ENCODE measurements at regions not wholly inside any gene's neighbourhood (a gene's known extent, or its start where the extent isn't known, plus 50 kb on each side); places are given as distances from the start of the nearest gene placed in this dataset.

GRCh38 chr2:152874955-152875354, 156.5 kb downstream of the ARL6IP6 start:
- Histone ChIP-seq H3K4me3 (ENCODE audit: low read depth in 1 of 5, low read length in 5 of 5) (no peak overlapping the region), H3K9me3 (ENCODE audit: control insufficient read depth in 5 of 5, low read length in 5 of 5) (no peaks in the 10 kb centered on the region), H3K4me1 (ENCODE audit: control insufficient read depth in 5 of 5, insufficient read depth in 5 of 5, low read length in 5 of 5) (peaks cover 0 to 14% (median 0%) of the 10 kb centered on the region in 5 donors), H3K36me3 (ENCODE audit: control insufficient read depth in 5 of 5, insufficient read depth in 5 of 5, low read length in 5 of 5) (no peaks in the 10 kb centered on the region), H3K27me3 (ENCODE audit: control insufficient read depth in 5 of 5, insufficient read depth in 4 of 5, low read length in 5 of 5) (no peaks in the 10 kb centered on the region), H3K9ac (ENCODE audit: low read length in 5 of 5) (no peak overlapping the region), H3K27ac (ENCODE audit: low read depth, low read length) (no peak overlapping the region)

DNA sequence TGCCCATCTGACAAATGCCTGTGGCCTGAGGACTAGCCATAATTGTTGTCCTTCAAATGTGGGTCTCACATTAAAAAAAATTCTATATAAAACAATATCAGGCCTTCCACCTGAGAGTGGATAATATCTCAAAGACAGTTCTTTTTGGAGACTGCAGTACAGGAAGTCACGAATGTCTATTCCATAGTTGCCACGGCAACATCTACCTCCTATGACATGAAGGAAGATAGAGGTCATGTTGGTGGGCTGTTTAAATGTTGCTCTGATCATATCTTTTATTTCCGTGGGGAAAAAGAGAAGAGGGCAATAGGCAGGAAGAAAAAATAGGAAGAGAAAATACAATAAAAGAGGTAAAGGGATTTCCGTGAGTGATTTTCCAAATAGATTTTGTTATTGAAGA, 151.8 kb downstream of the ARL6IP6 start:
- H3K9me3 ChIP-seq (ENCODE audit: control insufficient read depth in 5 of 5, low read length in 5 of 5) = no peaks in the 10 kb centered on the region
- H3K4me3 ChIP-seq (ENCODE audit: low read depth in 1 of 5, low read length in 5 of 5) = no peak overlapping the region
- H3K27ac ChIP-seq (ENCODE audit: low read depth, low read length) = no peak overlapping the region

GRCh38 chr2:152867397-152867796, 149.0 kb downstream of the ARL6IP6 start:
- H3K4me3 ChIP-seq (ENCODE audit: low read depth in 1 of 5, low read length in 5 of 5) = no peak overlapping the region
- H3K27ac ChIP-seq (ENCODE audit: low read depth, low read length) = no peak overlapping the region
- H3K27me3 ChIP-seq (ENCODE audit: control insufficient read depth in 5 of 5, insufficient read depth in 4 of 5, low read length in 5 of 5) = no peaks in the 10 kb centered on the region
- H3K4me1 ChIP-seq (ENCODE audit: control insufficient read depth in 5 of 5, insufficient read depth in 5 of 5, low read length in 5 of 5) = no peaks in the 10 kb centered on the region
- H3K9me3 ChIP-seq (ENCODE audit: control insufficient read depth in 5 of 5, low read length in 5 of 5) = peaks cover 0 to 5% (median 0%) of the 10 kb centered on the region in 5 donors
- no peaks in the 10 kb centered on the region for H3K36me3 ChIP-seq (ENCODE audit: control insufficient read depth in 5 of 5, insufficient read depth in 5 of 5, low read length in 5 of 5)
- no peak overlapping the region for H3K9ac ChIP-seq (ENCODE audit: low read length in 5 of 5)

More for the DNA sequence above, 151.8 kb downstream of the ARL6IP6 start:
- H3K36me3 ChIP-seq (ENCODE audit: control insufficient read depth in 5 of 5, insufficient read depth in 5 of 5, low read length in 5 of 5) = no peaks in the 10 kb centered on the region
- no peaks in the 10 kb centered on the region for H3K27me3 ChIP-seq (ENCODE audit: control insufficient read depth in 5 of 5, insufficient read depth in 4 of 5, low read length in 5 of 5)
- H3K9ac ChIP-seq (ENCODE audit: low read length in 5 of 5) = no peak overlapping the region
- H3K4me1 ChIP-seq (ENCODE audit: control insufficient read depth in 5 of 5, insufficient read depth in 5 of 5, low read length in 5 of 5) = peaks cover 0 to 2% (median 0%) of the 10 kb centered on the region in 5 donors

GRCh38 chr2:152864601-152865149, 146.3 kb downstream of the ARL6IP6 start:
- no peaks in the 10 kb centered on the region for H3K27me3 ChIP-seq (ENCODE audit: control insufficient read depth in 5 of 5, insufficient read depth in 4 of 5, low read length in 5 of 5)
- H3K4me3 ChIP-seq (ENCODE audit: low read depth in 1 of 5, low read length in 5 of 5) = no peak overlapping the region
- no peaks in the 10 kb centered on the region for H3K4me1 ChIP-seq (ENCODE audit: control insufficient read depth in 5 of 5, insufficient read depth in 5 of 5, low read length in 5 of 5)
- H3K27ac ChIP-seq (ENCODE audit: low read depth, low read length) = no peak overlapping the region
- no peak overlapping the region for H3K9ac ChIP-seq (ENCODE audit: low read length in 5 of 5)
- no peaks in the 10 kb centered on the region for H3K36me3 ChIP-seq (ENCODE audit: control insufficient read depth in 5 of 5, insufficient read depth in 5 of 5, low read length in 5 of 5)
- peaks cover 0 to 5% (median 3%) of the 10 kb centered on the region in 5 donors for H3K9me3 ChIP-seq (ENCODE audit: control insufficient read depth in 5 of 5, low read length in 5 of 5)

DNA sequence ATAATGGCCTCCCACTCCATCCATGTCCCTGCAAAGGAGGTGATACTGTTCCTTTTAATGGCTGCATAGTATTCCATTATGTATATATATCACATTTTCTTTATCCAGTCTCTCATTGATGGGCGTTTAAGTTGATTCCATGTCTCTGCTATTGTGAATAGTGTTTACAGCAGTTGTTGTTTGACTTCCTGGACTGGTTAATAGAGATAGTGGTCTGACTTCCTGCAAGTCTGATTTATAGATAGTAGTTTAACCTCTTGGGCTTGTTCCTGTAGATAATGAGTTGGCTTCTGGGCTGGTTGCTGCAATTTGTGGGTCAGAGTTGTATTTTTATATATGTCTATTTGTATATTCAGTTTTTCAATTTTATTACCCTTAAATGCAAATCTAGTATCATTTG, 145.4 kb downstream of the ARL6IP6 start:
- H3K9me3 ChIP-seq (ENCODE audit: control insufficient read depth in 5 of 5, low read length in 5 of 5) = peaks cover 0 to 5% (median 3%) of the 10 kb centered on the region in 5 donors
- H3K4me3 ChIP-seq (ENCODE audit: low read depth in 1 of 5, low read length in 5 of 5) = no peak overlapping the region
- no peak overlapping the region for H3K9ac ChIP-seq (ENCODE audit: low read length in 5 of 5)
- no peaks in the 10 kb centered on the region for H3K36me3 ChIP-seq (ENCODE audit: control insufficient read depth in 5 of 5, insufficient read depth in 5 of 5, low read length in 5 of 5)
- no peaks in the 10 kb centered on the region for H3K4me1 ChIP-seq (ENCODE audit: control insufficient read depth in 5 of 5, insufficient read depth in 5 of 5, low read length in 5 of 5)
- peaks cover 0 to 1% (median 0%) of the 10 kb centered on the region in 5 donors for H3K27me3 ChIP-seq (ENCODE audit: control insufficient read depth in 5 of 5, insufficient read depth in 4 of 5, low read length in 5 of 5)
- H3K27ac ChIP-seq (ENCODE audit: low read depth, low read length) = no peak overlapping the region

- Histone ChIP-seq H3K36me3 (ENCODE audit: control insufficient read depth in 5 of 5, insufficient read depth in 5 of 5, low read length in 5 of 5) (no peaks in the 10 kb centered on the region), H3K27ac (ENCODE audit: low read depth, low read length) (no peak overlapping the region), H3K9me3 (ENCODE audit: control insufficient read depth in 5 of 5, low read length in 5 of 5) (peaks cover 0 to 5% (median 3%) of the 10 kb centered on the region in 5 donors), H3K9ac (ENCODE audit: low read length in 5 of 5) (no peak overlapping the region), H3K4me1 (ENCODE audit: control insufficient read depth in 5 of 5, insufficient read depth in 5 of 5, low read length in 5 of 5) (no peaks in the 10 kb centered on the region), H3K27me3 (ENCODE audit: control insufficient read depth in 5 of 5, insufficient read depth in 4 of 5, low read length in 5 of 5) (peaks cover 0 to 4% (median 0%) of the 10 kb centered on the region in 5 donors), H3K4me3 (ENCODE audit: low read depth in 1 of 5, low read length in 5 of 5) (no peak overlapping the region)
These were observed 143.0 kb downstream of the ARL6IP6 start for GRCh38 chr2:152861349-152861942.

GRCh38 chr2:152858594-152859265, 140.3 kb downstream of the ARL6IP6 start:
- Histone ChIP-seq H3K4me3 (ENCODE audit: low read depth in 1 of 5, low read length in 5 of 5) (no peak overlapping the region), H3K27me3 (ENCODE audit: control insufficient read depth in 5 of 5, insufficient read depth in 4 of 5, low read length in 5 of 5) (peaks cover 0 to 4% (median 0%) of the 10 kb centered on the region in 5 donors), H3K27ac (ENCODE audit: low read depth, low read length) (no peak overlapping the region), H3K4me1 (ENCODE audit: control insufficient read depth in 5 of 5, insufficient read depth in 5 of 5, low read length in 5 of 5) (no peaks in the 10 kb centered on the region), H3K36me3 (ENCODE audit: control insufficient read depth in 5 of 5, insufficient read depth in 5 of 5, low read length in 5 of 5) (no peaks in the 10 kb centered on the region), H3K9ac (ENCODE audit: low read length in 5 of 5) (no peak overlapping the region), H3K9me3 (ENCODE audit: control insufficient read depth in 5 of 5, low read length in 5 of 5) (peaks cover 0 to 3% (median 3%) of the 10 kb centered on the region in 5 donors)

GRCh38 chr2:152846697-152847470, 128.5 kb downstream of the ARL6IP6 start:
- no peak overlapping the region for H3K9ac ChIP-seq (ENCODE audit: low read length in 5 of 5)
- no peaks in the 10 kb centered on the region for H3K4me1 ChIP-seq (ENCODE audit: control insufficient read depth in 5 of 5, insufficient read depth in 5 of 5, low read length in 5 of 5)
- H3K4me3 ChIP-seq (ENCODE audit: low read depth in 1 of 5, low read length in 5 of 5) = no peak overlapping the region
- H3K9me3 ChIP-seq (ENCODE audit: control insufficient read depth in 5 of 5, low read length in 5 of 5) = peaks cover 0 to 3% (median 0%) of the 10 kb centered on the region in 5 donors
- no peak overlapping the region for H3K27ac ChIP-seq (ENCODE audit: low read depth, low read length)
- H3K36me3 ChIP-seq (ENCODE audit: control insufficient read depth in 5 of 5, insufficient read depth in 5 of 5, low read length in 5 of 5) = no peaks in the 10 kb centered on the region
- no peaks in the 10 kb centered on the region for H3K27me3 ChIP-seq (ENCODE audit: control insufficient read depth in 5 of 5, insufficient read depth in 4 of 5, low read length in 5 of 5)

DNA sequence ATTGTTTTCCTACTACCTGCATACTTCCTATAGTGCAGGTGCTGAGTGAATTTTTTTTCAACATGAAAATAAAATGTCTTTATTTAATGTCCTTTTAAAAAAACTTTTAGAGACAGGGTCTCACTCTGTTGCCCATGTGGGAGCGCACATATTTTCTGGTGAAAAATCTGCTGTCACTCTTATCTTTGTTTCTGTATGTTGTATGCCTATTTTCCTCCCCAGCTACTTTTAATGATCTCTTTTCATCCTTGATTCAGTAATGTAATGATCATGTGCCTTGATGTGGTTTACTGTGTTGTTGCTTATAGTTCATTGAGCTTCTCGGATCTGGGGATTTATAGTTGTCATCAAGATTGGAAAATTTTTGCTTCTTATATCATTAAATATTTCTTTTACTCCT, 117.3 kb downstream of the ARL6IP6 start:
- Histone ChIP-seq H3K4me3 (ENCODE audit: low read depth in 1 of 5, low read length in 5 of 5) (no peak overlapping the region), H3K36me3 (ENCODE audit: control insufficient read depth in 5 of 5, insufficient read depth in 5 of 5, low read length in 5 of 5) (no peaks in the 10 kb centered on the region), H3K9ac (ENCODE audit: low read length in 5 of 5) (no peak overlapping the region)

DNA sequence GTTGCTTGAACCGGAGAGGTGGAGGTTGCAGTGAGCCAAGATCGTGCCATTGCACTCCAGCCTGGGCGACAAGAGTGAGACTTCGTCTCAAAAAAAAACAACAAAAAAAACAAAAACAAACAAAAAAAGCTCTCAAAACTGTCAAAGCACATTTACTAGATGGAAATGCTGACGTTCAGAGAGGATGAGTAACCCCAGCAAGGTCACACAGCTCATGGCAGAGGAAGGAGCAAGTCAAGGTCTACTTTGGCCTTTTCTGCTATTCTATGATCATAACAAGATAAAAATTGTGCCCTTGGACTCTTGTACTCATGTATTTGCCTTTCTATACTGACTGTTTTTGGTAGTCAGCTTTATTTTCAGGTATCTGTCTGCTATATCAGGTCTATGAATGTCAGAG, 109.5 kb downstream of the ARL6IP6 start:
- Histone ChIP-seq H3K27me3 (ENCODE audit: control insufficient read depth in 5 of 5, insufficient read depth in 4 of 5, low read length in 5 of 5) (no peaks in the 10 kb centered on the region), H3K4me1 (ENCODE audit: control insufficient read depth in 5 of 5, insufficient read depth in 5 of 5, low read length in 5 of 5) (no peaks in the 10 kb centered on the region), H3K9me3 (ENCODE audit: control insufficient read depth in 5 of 5, low read length in 5 of 5) (no peaks in the 10 kb centered on the region), H3K27ac (ENCODE audit: low read depth, low read length) (no peak overlapping the region), H3K36me3 (ENCODE audit: control insufficient read depth in 5 of 5, insufficient read depth in 5 of 5, low read length in 5 of 5) (no peaks in the 10 kb centered on the region), H3K4me3 (ENCODE audit: low read depth in 1 of 5, low read length in 5 of 5) (no peak overlapping the region), H3K9ac (ENCODE audit: low read length in 5 of 5) (no peak overlapping the region)

More for the DNA sequence above, 117.3 kb downstream of the ARL6IP6 start:
- Histone ChIP-seq H3K4me1 (ENCODE audit: control insufficient read depth in 5 of 5, insufficient read depth in 5 of 5, low read length in 5 of 5) (no peaks in the 10 kb centered on the region), H3K27me3 (ENCODE audit: control insufficient read depth in 5 of 5, insufficient read depth in 4 of 5, low read length in 5 of 5) (no peaks in the 10 kb centered on the region), H3K27ac (ENCODE audit: low read depth, low read length) (no peak overlapping the region), H3K9me3 (ENCODE audit: control insufficient read depth in 5 of 5, low read length in 5 of 5) (no peaks in the 10 kb centered on the region)

Measured in subcutaneous abdominal adipose tissue (tissue), 5 donors.